Caco-2 (cell line): ENCODE measurements at regions not wholly inside any gene's neighbourhood (a gene's known extent, or its start where the extent isn't known, plus 50 kb on each side); places are given as distances from the start of the nearest gene placed in this dataset.

ENCODE experiments used
- BruUV-seq: library from RNA; stranded (reverse); fragments of 400-500 nt; replicated peaks from 2 replicates; lab custom pipeline; 2021; lab: Mats Ljungman, UMichigan
- CTCF ChIA-PET: fragments of 300-600 bp; sonication (Branson Sonifier 250); formaldehyde crosslinking; loops from one replicate; lab custom pipeline; 2022; ENCODE audit warnings: antibody characterized with exemption; lab: Charles Lee
- POLR2A ChIA-PET: fragments of 300-600 bp; sonication (Branson Sonifier 250); formaldehyde crosslinking; loops from one replicate; lab custom pipeline; 2022; ENCODE audit warnings: antibody characterized with exemption; lab: Charles Lee
- DNase-seq, 2 experiments: peaks; one replicate each; pipeline versions ENCODE4 v3.0.0 to v3.0.0-alpha.2; 2020 to 2022
- H3K27me3 ChIP-seq: replicated peaks from 2 replicates; pipeline ENCODE4 v1.6.0; 2011; ENCODE audit warnings: low read length; ENCODE audit not compliant: control insufficient read depth, insufficient read depth
- H3K36me3 ChIP-seq: 2 replicates; pipeline ENCODE4 v1.5.1; 2011; ENCODE audit warnings: low read length; ENCODE audit not compliant: control insufficient read depth, insufficient read depth
- H3K4me1 ChIP-seq: fragments of 250-450 bp; sonication (Bioruptor Pico); 2 replicates; pipeline ENCODE4 v1.5.1; 2020; ENCODE audit warnings: mild to moderate bottlenecking
- H3K4me3 ChIP-seq: 2 replicates; pipeline ENCODE4 v1.5.1; 2011; ENCODE audit warnings: low read depth, mild to moderate bottlenecking, control low read depth, low read length
- H3K9me3 ChIP-seq: fragments of 250-450 bp; sonication (Bioruptor Pico); 2 replicates; pipeline ENCODE4 v1.5.1; 2020; ENCODE audit warnings: mild to moderate bottlenecking, moderate library complexity
- H3K27ac Mint-ChIP-seq: one replicate; pipeline ENCODE4 v1.8.0; 2022; ENCODE audit warnings: mixed read lengths; ENCODE audit not compliant: unreplicated experiment
- H3K27me3 Mint-ChIP-seq: one replicate; pipeline ENCODE4 v1.8.0; 2022; ENCODE audit warnings: mixed read lengths; ENCODE audit not compliant: insufficient read depth, unreplicated experiment
- H3K36me3 Mint-ChIP-seq: one replicate; pipeline ENCODE4 v1.8.0; 2022; ENCODE audit warnings: mild to moderate bottlenecking, mixed read lengths; ENCODE audit not compliant: insufficient read depth, unreplicated experiment
- H3K4me1 Mint-ChIP-seq: one replicate; pipeline ENCODE4 v1.8.0; 2022; ENCODE audit warnings: low read depth, mixed read lengths; ENCODE audit not compliant: unreplicated experiment
- H3K4me3 Mint-ChIP-seq: one replicate; pipeline ENCODE4 v1.8.0; 2022; ENCODE audit warnings: mild to moderate bottlenecking, moderate library complexity, mixed read lengths; ENCODE audit not compliant: unreplicated experiment
- H3K9me3 Mint-ChIP-seq: one replicate; pipeline ENCODE4 v1.8.0; 2022; ENCODE audit warnings: mixed read lengths; ENCODE audit not compliant: unreplicated experiment
- CTCF ChIP-seq, 2 experiments: fragments of 200-600 bp in 1 of 2; IDR thresholded peaks; 1 replicate in 1 of 2; 2 replicates in 1 of 2; pipeline versions ENCODE4 v1.5.1 to v1.8.0; 2011 to 2022; ENCODE audit warnings: antibody characterized with exemption in 1 of 2, control low read depth in 1 of 2, inconsistent platforms in 1 of 2, low read depth in 1 of 2, low read length in 1 of 2, mild to moderate bottlenecking in 1 of 2, moderate library complexity in 1 of 2; ENCODE audit not compliant: insufficient read depth in 1 of 2, severe bottlenecking in 1 of 2, unreplicated experiment in 1 of 2
- intact Hi-C: fragments of 100-400 bp; cut with micrococcal nuclease; formaldehyde crosslinking; loops from one replicate; pipeline ENCODE4 v1.10.0; 2022; ENCODE audit not compliant: unreplicated experiment

- Histone ChIP-seq H3K4me3 (no peak overlapping the region), H3K36me3 (no peaks in the 10 kb centered on the region), H3K27me3 (no peaks in the 10 kb centered on the region), H3K9me3 (0 out of 2 replicates have a peak, but pooled peaks cover 7% of the 10 kb centered on the region), H3K4me1 (no peaks in the 10 kb centered on the region)
- no peak overlapping the region for H3K4me3 Mint-ChIP-seq
- DNase-seq = no peak
- peaks cover 32% of the 10 kb centered on the region for H3K9me3 Mint-ChIP-seq
- intact Hi-C loops = no loop called here
- no peaks in the 10 kb centered on the region for H3K4me1 Mint-ChIP-seq
- no peak overlapping the region for H3K27ac Mint-ChIP-seq
- BruUV-seq = no TSS peak
- TF ChIP-seq CTCF (IDR thresholded peaks at IDR 0.05; ENCODE audit: insufficient read depth in 1 of 2, low read depth in 1 of 2, low read length in 1 of 2, severe bottlenecking in 1 of 2, unreplicated experiment in 1 of 2) = no peak
- H3K27me3 Mint-ChIP-seq = peaks cover 14% of the 10 kb centered on the region
- H3K36me3 Mint-ChIP-seq = no peaks in the 10 kb centered on the region
- POLR2A ChIA-PET = no interaction called here
- CTCF ChIA-PET = no interaction called here
Observed at GRCh38 chr3:45283471-45283870, 57.4 kb upstream of the TMEM158 start.

DNA sequence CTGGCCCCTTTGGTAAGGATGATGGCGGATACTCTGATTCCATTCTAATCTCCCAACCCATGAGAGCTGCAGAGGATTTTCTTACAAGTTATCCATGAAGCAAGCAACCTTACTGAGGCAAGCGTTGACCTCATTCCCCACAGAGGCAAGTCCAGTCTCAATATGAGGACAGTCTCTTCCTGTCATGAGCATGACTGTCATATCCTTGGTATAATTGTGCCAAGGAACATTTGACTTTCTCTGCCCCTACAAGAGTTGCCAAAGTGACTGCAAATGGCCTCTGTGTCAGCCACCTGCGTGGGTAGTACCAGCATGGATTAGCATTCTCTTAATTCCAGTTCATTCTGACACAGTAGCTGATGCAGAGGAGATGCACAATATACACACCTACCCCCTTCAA is 71.2 kb upstream of the TMEM158 start:
- H3K4me1 ChIP-seq = no peaks in the 10 kb centered on the region
- H3K36me3 ChIP-seq = no peaks in the 10 kb centered on the region
- Mint-ChIP-seq H3K9me3 (no peaks in the 10 kb centered on the region), H3K4me3 (no peak overlapping the region), H3K27ac (no peak overlapping the region), H3K36me3 (no peaks in the 10 kb centered on the region), H3K4me1 (peaks cover 4% of the 10 kb centered on the region), H3K27me3 (peaks cover 2% of the 10 kb centered on the region)
- TF ChIP-seq CTCF (IDR thresholded peaks at IDR 0.05; ENCODE audit: insufficient read depth in 1 of 2, low read depth in 1 of 2, low read length in 1 of 2, severe bottlenecking in 1 of 2, unreplicated experiment in 1 of 2) = no peak
- peaks cover 4% of the 10 kb centered on the region for H3K9me3 ChIP-seq
- ChIA-PET CTCF (no interaction called here), POLR2A (no interaction called here)
- no peak for DNase-seq
- intact Hi-C loops = no loop called here
- H3K4me3 ChIP-seq = no peak overlapping the region
- no peaks in the 10 kb centered on the region for H3K27me3 ChIP-seq
- BruUV-seq = no TSS peak

- POLR2A ChIA-PET = no interaction called here
- no peaks in the 10 kb centered on the region for H3K27me3 ChIP-seq
- H3K9me3 ChIP-seq = peaks cover 7% of the 10 kb centered on the region
- H3K4me3 ChIP-seq = no peak overlapping the region
- Mint-ChIP-seq H3K36me3 (no peaks in the 10 kb centered on the region), H3K27me3 (peaks cover 2% of the 10 kb centered on the region), H3K9me3 (no peaks in the 10 kb centered on the region), H3K4me1 (no peaks in the 10 kb centered on the region), H3K27ac (no peak overlapping the region), H3K4me3 (no peak overlapping the region)
- no peaks in the 10 kb centered on the region for H3K4me1 ChIP-seq
- CTCF ChIA-PET = no interaction called here
- intact Hi-C loops = no loop called here
- DNase-seq = no peak
- H3K36me3 ChIP-seq = no peaks in the 10 kb centered on the region
- TF ChIP-seq CTCF (IDR thresholded peaks at IDR 0.05; ENCODE audit: insufficient read depth in 1 of 2, low read depth in 1 of 2, low read length in 1 of 2, severe bottlenecking in 1 of 2, unreplicated experiment in 1 of 2) = no peak
- no TSS peak for BruUV-seq
Observed at GRCh38 chr3:45302470-45302869, 76.4 kb upstream of the TMEM158 start.
